Inferior parietal cortex (tissue), 1 donor: ENCODE measurements at regions not wholly inside any gene's neighbourhood (a gene's known extent, or its start where the extent isn't known, plus 50 kb on each side); places are given as distances from the start of the nearest gene placed in this dataset.
"Not testable (repeated sequence)": the region's sequence is repeated elsewhere in the genome, so short reads cannot be mapped to it uniquely, and the experiment has no call there.

Experiments
- DNase-seq: peaks from one replicate; pipeline ENCODE4 v3.0.0-alpha.2; 2016; ENCODE audit errors: extremely low spot score

DNA sequence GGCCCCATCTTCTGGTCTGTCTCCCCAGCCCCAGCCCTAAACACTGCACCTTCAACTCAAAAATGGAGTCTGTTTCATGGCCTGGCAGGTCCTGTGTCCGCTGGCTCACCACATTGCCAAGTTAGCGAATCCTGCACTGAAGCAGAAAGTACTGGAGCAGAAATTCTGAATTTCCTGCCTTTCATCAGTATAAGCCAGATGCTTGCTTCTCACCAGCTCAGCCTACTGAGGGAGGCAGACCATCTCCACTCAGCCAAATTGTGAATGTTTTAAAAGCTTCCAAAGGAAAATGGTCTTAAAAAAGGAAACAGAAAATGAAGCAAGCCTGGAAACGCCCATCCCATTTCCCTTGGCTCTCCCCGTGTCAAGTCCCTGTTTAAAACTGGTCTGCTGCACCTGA lies 157.8 kb downstream of the C1D start:
- no peak for DNase-seq

- DNase-seq: not testable (repeated sequence)
Observed at GRCh38 chr2:67906547-67906946, 156.3 kb downstream of the C1D start.

GRCh38 chr2:67917332-67918054 lies 145.3 kb downstream of the C1D start:
- DNase-seq: no peak

GRCh38 chr2:67918471-67918870 lies 144.3 kb downstream of the C1D start:
- no peak for DNase-seq

- no peak for DNase-seq
Observed at GRCh38 chr2:67919490-67919889, 143.3 kb downstream of the C1D start.

GRCh38 chr2:67922080-67922785 lies 140.6 kb downstream of the C1D start:
- DNase-seq: no peak

DNA sequence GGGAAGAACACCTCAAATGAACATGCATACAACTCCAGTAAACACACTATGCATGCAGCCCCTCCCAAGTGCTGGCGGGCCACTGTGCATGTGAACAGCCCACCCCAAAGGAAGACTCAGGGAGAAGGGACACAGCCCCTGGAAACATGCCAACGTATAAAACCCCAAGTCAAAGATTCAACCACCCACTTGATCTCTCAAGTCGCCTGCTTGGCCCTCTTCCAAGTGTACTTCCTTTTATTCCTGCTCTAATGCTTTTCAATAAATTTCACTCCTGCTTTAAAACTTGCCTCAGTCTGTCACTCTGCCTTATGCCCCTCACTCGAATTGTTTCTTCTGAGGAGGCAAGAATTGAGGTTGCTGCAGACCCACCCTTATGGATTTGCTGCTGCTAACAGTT lies 139.1 kb downstream of the C1D start:
- DNase-seq: no peak

- no peak for DNase-seq
Observed at GRCh38 chr2:67927501-67927900, 135.3 kb downstream of the C1D start.

DNA sequence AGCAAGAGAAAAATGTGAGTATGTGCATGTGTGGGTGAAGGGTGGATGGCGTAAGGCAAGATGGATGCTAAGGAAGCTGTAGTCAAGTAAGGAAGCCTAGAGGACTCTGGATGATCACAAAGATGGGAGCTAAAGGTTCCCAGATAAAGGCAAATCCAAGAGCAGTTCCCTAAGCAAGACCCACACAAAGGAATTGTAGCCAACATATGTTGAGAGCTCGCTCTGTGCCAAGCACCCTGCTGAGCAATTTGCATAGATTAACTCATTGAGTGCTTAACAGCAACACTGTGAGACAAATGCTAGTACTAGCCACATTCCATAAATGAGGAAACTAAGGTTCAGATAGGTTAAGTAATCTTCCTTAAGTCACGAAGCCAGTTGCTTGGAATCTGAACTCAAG lies 132.6 kb downstream of the C1D start:
- DNase-seq: no peak

DNA sequence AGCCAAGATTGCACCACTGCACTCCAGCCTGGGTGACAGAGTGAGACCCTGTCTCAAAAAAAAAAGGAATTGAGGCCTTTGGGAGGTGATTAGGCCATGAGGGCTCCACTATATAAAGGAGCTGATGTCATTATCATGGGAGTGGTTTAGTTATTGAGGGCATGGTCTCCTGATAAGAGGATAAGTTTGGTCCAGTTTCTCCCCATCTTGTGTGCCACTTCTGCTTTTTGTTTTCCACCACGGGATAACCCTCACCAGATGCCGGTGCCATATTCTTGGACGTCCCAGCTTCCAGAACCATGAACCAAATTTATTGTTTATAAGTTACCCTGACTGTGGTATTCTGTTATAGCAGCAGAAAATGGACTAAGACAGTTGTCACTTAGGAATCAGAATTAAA lies 125.8 kb downstream of the C1D start:
- no peak for DNase-seq

- no peak for DNase-seq
Observed at GRCh38 chr2:67938053-67938452, 124.8 kb downstream of the C1D start.

DNA sequence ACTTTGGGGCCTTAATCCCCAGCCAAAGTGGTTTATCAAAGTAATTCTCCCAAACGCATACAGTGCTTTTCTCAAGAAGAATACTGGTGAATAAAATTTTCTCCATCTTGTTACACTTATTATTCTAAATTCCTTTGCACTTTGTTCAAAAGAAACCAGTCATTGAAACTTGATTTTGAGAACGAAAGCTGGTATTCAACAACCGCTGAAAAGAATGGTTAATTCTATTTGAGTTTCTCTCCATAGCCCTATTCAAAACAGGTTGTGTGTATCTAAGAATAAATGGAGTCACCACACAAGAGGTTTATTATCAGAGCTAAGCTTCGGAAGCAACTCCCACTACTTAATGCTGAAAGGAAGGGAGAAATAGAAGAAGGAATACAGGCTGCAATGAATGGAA lies 117.7 kb downstream of the C1D start:
- DNase-seq: no peak

GRCh38 chr2:67945940-67946339 lies 116.9 kb downstream of the C1D start:
- DNase-seq: no peak

DNA sequence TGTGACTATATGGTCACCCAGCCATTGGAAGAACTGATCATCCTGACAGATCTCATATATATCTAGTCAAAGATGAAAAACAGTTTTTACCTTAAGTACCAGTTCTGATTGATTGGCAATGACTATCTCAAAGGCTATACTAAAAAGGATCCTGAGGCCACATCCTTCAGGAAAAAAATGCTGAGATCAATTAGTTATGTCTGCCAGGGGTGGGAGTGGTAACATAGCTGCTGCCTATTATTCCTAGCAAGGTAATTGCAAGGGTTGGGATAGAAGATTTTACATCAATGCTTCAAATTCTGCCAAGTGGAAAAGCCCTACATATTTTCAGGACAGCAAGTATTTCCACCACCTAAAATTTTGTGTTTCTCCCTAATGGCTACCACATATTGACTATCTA lies 114.7 kb downstream of the C1D start:
- DNase-seq: no peak

DNA sequence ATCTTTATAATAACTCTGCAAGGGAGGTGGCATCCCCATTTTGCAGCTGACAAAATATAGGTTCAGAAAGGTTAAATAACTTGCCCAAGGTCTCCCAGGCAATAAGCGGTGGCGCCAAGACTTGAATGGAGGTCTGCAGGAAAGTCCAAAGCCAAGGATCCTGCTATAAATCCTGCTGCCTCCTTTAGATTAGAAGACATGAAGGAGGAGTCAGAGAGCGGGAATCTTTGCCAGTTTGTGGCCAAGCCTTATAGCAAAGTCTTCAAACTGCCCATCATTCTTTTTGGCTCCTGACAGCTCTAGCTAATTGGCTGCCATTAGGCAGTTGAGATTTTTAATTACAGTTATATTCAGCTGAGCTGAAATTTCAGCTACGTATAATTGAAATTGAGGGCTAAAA lies 114.3 kb downstream of the C1D start:
- DNase-seq: no peak

DNA sequence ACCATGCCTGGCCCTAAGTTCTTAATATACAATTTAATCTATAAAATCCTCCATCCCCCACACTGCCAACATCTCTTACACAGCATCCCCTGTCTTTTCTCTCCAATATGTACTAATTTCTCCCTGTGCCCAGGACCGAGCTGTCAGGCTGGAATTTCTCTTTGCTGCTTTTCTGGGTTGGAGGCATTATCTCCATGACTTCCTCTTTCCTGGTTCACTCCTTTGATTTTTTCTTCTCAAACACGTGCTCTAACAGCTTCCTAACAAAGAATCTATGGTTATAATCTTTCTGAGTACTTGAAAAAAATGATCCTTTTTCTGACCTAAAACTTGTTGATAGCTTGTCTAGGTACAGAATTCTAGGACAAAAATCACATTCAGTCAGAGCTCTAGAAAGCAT lies 112.8 kb downstream of the C1D start:
- DNase-seq: no peak

GRCh38 chr2:67950919-67951318 lies 111.9 kb downstream of the C1D start:
- no peak for DNase-seq

DNA sequence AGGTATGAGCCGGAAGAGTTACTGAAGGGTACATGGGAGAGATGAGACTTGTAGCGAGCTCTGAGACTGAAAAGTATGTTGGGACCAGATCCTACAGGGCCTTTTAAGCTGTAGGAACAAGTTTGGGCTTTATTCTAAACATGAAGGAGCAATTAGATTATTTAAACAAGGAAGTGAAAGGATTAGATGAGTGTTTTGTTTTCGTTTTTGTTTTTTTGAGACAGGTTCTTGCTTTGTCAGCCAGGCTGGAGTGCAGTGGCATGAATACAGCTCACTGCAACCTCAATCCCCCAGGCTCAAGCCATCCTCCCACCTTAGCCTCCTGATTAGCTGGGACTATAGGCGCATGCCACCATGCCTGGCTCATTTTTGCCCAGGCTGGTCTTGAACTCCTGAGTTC lies 110.7 kb downstream of the C1D start:
- DNase-seq: no peak

DNA sequence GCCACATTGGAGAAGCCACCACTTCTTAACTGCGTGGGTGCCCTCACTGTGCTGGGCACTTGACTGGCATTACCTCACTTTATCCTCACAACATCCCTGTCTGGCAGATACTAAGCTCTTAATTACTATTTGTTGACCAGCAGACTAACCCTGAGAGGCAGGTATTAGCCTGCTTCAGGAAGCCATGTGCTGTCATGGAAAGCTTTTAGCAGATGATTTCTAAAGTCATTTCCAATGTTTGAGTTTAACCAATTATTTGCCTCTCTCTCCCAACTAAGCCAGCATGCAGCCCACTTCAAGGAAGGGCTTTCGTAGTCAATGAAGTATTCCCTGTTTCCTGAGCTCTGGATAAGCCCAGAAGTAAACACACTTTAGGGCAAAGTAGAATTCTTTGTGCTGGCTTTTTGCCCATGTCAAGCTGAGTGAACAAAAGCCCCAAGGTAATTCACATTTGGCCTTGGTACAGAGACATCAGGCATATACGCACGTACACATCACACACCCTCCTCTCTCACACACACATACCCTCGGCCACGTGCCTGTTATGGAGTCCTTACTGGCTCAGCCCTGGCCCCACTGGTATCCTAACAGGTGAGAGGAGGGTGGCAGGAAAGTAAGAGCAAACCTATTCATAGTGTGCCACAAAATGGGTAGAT lies 108.6 kb downstream of the C1D start:
- DNase-seq: no peak

GRCh38 chr2:67955748-67956603 lies 106.8 kb downstream of the C1D start:
- no peak for DNase-seq

GRCh38 chr2:67965246-67965645 lies 97.6 kb downstream of the C1D start:
- no peak for DNase-seq

DNA sequence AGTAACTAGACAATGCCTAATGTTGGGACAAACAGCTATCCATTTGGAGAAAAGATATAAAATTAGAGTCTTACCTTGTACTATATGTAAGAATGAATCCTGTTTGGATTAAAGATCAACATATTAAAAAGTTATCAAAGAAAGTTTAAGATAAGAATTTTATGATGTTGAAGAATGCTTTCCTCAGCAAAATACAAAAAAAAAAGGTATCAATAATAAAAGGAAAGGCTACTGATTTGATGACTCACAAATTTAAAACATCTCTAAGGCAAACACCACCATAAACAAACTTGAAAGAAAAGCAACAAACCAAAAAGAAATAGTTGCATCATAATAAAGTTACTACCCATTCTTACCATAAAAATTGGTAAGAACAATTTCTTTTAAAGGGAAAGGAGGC lies 92.7 kb downstream of the C1D start:
- no peak for DNase-seq
